ENCODE measurements at regions not wholly inside any gene's neighbourhood (a gene's known extent, or its start where the extent isn't known, plus 50 kb on each side); places are given as distances from the start of the nearest gene placed in this dataset.

DNA sequence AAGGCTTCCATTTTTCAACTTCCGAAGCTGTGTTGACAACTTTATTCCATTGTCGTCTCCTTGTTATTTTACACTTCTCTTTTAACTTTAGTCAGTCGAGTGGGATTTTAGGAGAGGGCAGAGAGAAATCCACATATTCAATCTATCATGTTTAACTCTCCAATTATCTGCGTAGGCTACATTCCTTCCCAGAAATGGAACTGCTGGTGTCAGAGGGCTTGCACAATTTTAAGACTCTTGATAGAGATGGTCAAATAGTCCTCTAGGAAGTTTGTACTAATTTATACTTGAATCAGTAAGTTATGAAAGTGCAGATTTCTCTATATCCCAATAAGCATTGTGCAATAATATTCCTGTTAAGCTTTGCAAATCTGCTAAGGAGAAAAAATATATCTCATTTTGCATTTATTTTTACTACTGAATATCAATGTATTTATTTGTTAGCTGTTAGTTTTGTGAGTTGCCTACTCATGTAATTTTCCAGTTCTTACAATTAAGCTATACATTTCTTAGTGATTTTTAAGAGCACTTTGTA, 95.6 kb downstream of the CYP26B1 start:
- Histone ChIP-seq H3K27me3 (ENCODE audit: control insufficient read depth, insufficient read depth, low read length) (0 out of 2 replicates have a peak, but pooled peaks cover 2% of the 10 kb centered on the region), H3K9me3 (ENCODE audit: control insufficient read depth, insufficient read depth, low read depth, low read length) (no peaks in the 10 kb centered on the region; the same call in 1 of the 2 replicates), H3K36me3 (ENCODE audit: control insufficient read depth, insufficient read depth, low read length) (no peaks in the 10 kb centered on the region), H3K4me1 (ENCODE audit: control insufficient read depth, insufficient read depth, low read length) (no peaks in the 10 kb centered on the region), H3K27ac (ENCODE audit: low read length) (no peak overlapping the region), H3K4me3 (ENCODE audit: low read depth in 2 of 2, low read length in 2 of 2) (no peak overlapping the region)
- ATAC-seq: no peak
- CTCF ChIA-PET: no interaction called here
- BruUV-seq (replicated peaks): no TSS peak
- no peak for TF ChIP-seq SIN3A (IDR thresholded peaks at IDR 0.05; ENCODE audit: borderline replicate concordance, insufficient read depth, low read depth, low read length)
- TF ChIP-seq, protein P1, sequence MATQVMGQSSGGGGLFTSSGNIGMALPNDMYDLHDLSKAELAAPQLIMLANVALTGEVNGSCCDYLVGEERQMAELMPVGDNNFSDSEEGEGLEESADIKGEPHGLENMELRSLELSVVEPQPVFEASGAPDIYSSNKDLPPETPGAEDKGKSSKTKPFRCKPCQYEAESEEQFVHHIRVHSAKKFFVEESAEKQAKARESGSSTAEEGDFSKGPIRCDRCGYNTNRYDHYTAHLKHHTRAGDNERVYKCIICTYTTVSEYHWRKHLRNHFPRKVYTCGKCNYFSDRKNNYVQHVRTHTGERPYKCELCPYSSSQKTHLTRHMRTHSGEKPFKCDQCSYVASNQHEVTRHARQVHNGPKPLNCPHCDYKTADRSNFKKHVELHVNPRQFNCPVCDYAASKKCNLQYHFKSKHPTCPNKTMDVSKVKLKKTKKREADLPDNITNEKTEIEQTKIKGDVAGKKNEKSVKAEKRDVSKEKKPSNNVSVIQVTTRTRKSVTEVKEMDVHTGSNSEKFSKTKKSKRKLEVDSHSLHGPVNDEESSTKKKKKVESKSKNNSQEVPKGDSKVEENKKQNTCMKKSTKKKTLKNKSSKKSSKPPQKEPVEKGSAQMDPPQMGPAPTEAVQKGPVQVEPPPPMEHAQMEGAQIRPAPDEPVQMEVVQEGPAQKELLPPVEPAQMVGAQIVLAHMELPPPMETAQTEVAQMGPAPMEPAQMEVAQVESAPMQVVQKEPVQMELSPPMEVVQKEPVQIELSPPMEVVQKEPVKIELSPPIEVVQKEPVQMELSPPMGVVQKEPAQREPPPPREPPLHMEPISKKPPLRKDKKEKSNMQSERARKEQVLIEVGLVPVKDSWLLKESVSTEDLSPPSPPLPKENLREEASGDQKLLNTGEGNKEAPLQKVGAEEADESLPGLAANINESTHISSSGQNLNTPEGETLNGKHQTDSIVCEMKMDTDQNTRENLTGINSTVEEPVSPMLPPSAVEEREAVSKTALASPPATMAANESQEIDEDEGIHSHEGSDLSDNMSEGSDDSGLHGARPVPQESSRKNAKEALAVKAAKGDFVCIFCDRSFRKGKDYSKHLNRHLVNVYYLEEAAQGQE (IDR thresholded peaks at IDR 0.05; ENCODE audit: insufficient read depth in 1 of 2, low read depth in 2 of 2, low read length in 1 of 2): no peak
- TF ChIP-seq, protein P2, sequence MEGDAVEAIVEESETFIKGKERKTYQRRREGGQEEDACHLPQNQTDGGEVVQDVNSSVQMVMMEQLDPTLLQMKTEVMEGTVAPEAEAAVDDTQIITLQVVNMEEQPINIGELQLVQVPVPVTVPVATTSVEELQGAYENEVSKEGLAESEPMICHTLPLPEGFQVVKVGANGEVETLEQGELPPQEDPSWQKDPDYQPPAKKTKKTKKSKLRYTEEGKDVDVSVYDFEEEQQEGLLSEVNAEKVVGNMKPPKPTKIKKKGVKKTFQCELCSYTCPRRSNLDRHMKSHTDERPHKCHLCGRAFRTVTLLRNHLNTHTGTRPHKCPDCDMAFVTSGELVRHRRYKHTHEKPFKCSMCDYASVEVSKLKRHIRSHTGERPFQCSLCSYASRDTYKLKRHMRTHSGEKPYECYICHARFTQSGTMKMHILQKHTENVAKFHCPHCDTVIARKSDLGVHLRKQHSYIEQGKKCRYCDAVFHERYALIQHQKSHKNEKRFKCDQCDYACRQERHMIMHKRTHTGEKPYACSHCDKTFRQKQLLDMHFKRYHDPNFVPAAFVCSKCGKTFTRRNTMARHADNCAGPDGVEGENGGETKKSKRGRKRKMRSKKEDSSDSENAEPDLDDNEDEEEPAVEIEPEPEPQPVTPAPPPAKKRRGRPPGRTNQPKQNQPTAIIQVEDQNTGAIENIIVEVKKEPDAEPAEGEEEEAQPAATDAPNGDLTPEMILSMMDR (IDR thresholded peaks at IDR 0.05): no peak
- TF ChIP-seq POLR2AphosphoS5 (IDR thresholded peaks at IDR 0.05; ENCODE audit: low read depth, low read length): no peak
- POLR2A ChIA-PET: no interaction called here
- intact Hi-C loops (cut with micrococcal nuclease; ENCODE audit: unreplicated experiment): no loop called here
- DNase-seq (ENCODE audit: low read depth, low spot score): no peak
- in situ Hi-C loops (cut with HindIII; ENCODE audit: low pct_unique_long_range_greater_than_20kb, low sequenced_read_pairs): no loop called here

DNA sequence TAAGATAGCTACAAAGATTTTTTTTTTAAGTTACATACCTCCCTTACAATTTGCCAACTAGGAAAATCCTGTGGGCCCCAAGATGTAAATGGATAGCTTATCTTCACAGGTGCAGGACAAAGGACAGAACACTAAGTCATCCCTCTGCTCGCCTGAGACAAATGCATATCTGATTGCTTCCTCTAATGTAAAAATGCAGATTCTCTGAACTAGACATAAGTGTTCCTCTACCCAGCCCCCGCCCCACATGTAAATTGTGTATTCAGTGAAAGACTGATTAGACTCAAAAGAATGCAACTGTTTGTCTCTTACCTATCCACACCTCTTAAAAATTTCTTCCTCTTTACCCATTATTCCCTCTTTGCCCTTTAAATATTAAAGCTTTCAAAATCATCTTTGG, 96.5 kb downstream of the CYP26B1 start:
- TF ChIP-seq, protein P2 (IDR thresholded peaks at IDR 0.05): no peak
- TF ChIP-seq TCF7L2 (IDR thresholded peaks at IDR 0.05; ENCODE audit: low read depth, low read length) (no peak), SIN3A (IDR thresholded peaks at IDR 0.05; ENCODE audit: borderline replicate concordance, insufficient read depth, low read depth, low read length) (no peak), POLR2AphosphoS5 (IDR thresholded peaks at IDR 0.05; ENCODE audit: low read depth, low read length) (no peak)
- TF ChIP-seq, protein P1 (IDR thresholded peaks at IDR 0.05; ENCODE audit: insufficient read depth in 1 of 2, low read depth in 2 of 2, low read length in 1 of 2): no peak
- ChIA-PET CTCF (no interaction called here), POLR2A (no interaction called here)
- BruUV-seq (replicated peaks): no TSS peak
- H3K4me3 ChIP-seq (ENCODE audit: low read depth in 2 of 2, low read length in 2 of 2): no peak overlapping the region
- H3K36me3 ChIP-seq (ENCODE audit: control insufficient read depth, insufficient read depth, low read length): no peaks in the 10 kb centered on the region
- H3K9me3 ChIP-seq (ENCODE audit: control insufficient read depth, insufficient read depth, low read depth, low read length): no peaks in the 10 kb centered on the region; the same call in 1 of the 2 replicates
- no peaks in the 10 kb centered on the region for H3K4me1 ChIP-seq (ENCODE audit: control insufficient read depth, insufficient read depth, low read length)
- DNase-seq (ENCODE audit: low read depth, low spot score): no peak
- no peak for ATAC-seq
- in situ Hi-C loops (cut with HindIII; ENCODE audit: low pct_unique_long_range_greater_than_20kb, low sequenced_read_pairs): no loop called here
- 0 out of 2 replicates have a peak, but pooled peaks cover 2% of the 10 kb centered on the region for H3K27me3 ChIP-seq (ENCODE audit: control insufficient read depth, insufficient read depth, low read length)
- intact Hi-C loops (cut with micrococcal nuclease; ENCODE audit: unreplicated experiment): no loop called here
- no peak overlapping the region for H3K27ac ChIP-seq (ENCODE audit: low read length)
